ENCODE measurements at regions not wholly inside any gene's neighbourhood (a gene's known extent, or its start where the extent isn't known, plus 50 kb on each side); places are given as distances from the start of the nearest gene placed in this dataset.

- Histone ChIP-seq H3K27ac (no peak overlapping the region), H3K36me3 (no peaks in the 10 kb centered on the region), H3K9me3 (ENCODE audit: low read depth) (no peaks in the 10 kb centered on the region), H3K4me1 (ENCODE audit: low read depth) (peaks cover 16% of the 10 kb centered on the region), H3K4me3 (no peak overlapping the region), H3K27me3 (no peaks in the 10 kb centered on the region)
- peak in 1 of 2 donors; percentile 29 for DNase-seq (ENCODE audit: low read depth in 1 of 2, low spot score in 1 of 2)
- TF ChIP-seq, protein P1, sequence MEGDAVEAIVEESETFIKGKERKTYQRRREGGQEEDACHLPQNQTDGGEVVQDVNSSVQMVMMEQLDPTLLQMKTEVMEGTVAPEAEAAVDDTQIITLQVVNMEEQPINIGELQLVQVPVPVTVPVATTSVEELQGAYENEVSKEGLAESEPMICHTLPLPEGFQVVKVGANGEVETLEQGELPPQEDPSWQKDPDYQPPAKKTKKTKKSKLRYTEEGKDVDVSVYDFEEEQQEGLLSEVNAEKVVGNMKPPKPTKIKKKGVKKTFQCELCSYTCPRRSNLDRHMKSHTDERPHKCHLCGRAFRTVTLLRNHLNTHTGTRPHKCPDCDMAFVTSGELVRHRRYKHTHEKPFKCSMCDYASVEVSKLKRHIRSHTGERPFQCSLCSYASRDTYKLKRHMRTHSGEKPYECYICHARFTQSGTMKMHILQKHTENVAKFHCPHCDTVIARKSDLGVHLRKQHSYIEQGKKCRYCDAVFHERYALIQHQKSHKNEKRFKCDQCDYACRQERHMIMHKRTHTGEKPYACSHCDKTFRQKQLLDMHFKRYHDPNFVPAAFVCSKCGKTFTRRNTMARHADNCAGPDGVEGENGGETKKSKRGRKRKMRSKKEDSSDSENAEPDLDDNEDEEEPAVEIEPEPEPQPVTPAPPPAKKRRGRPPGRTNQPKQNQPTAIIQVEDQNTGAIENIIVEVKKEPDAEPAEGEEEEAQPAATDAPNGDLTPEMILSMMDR (IDR thresholded peaks at IDR 0.05; ENCODE audit: low read depth, low read length): no peak
Measured at GRCh38 chr5:173670791-173671120, 54.3 kb upstream of the BOD1 start.

DNA sequence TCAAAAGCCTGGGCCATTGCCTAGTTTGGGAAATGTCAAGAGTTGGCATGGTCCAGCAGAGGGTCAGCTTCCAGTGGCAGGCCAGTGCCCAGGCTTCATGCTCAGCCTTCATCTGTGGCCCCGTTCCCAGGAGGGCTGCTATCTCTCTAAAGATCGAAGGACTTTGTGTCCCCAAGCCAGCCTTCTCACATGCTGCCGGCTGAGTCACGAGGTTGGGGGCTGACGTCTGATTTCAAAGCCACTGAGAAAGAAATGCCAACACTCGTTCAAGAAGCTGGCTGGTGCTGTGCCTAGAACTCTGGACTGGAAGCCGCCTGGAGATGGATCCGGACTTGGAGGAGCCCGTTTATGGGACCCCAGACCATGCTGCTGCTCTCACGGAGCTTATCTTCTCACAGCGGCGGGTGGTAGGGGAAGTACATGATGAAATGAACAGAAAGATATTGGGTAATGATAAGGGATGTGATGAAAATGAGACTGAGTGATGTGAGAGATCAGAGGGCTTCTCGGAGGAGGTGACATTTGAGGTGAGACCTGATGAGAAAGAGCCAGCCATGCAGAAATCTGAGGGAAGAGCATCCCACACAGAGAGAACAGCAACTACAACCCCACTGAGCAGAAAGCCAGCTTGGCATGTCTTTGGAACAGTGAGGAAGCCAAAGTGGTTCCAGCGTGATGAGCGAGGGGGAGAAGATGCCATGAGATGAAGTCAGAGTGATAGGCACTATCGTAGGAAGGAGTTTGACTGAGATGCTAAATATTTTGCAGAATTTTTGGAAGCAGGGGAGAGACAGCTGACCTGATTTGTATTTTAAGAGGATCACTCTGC, 54.9 kb upstream of the BOD1 start:
- no peaks in the 10 kb centered on the region for H3K9me3 ChIP-seq (ENCODE audit: low read depth)
- H3K36me3 ChIP-seq: no peaks in the 10 kb centered on the region
- no peak overlapping the region for H3K27ac ChIP-seq
- TF ChIP-seq, protein P1 (IDR thresholded peaks at IDR 0.05; ENCODE audit: low read depth, low read length): no peak
- peak in 1 of 2 donors; percentile 56 for DNase-seq (ENCODE audit: low read depth in 1 of 2, low spot score in 1 of 2)
- peaks cover 16% of the 10 kb centered on the region for H3K4me1 ChIP-seq (ENCODE audit: low read depth)
- no peak overlapping the region for H3K4me3 ChIP-seq
- H3K27me3 ChIP-seq: no peaks in the 10 kb centered on the region

DNA sequence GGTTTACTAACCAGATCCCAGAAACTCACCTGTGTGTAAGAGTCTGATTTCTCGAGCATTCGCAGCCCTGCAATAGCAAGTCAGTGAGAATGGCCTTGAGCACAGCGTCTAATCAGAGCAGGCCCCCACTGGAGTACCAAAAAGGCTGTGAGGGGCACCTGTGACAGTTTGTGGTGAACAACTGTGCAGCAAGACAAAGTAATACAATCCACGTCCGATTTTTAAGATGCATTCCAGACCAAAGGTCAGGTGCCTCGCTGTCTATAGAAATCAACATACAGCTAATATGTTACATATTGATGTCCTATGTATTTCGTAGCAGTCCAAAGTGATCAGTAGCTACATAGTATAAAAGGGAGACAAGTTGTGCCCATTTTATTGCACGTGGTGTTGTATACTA, 55.7 kb upstream of the BOD1 start:
- H3K9me3 ChIP-seq (ENCODE audit: low read depth): no peaks in the 10 kb centered on the region
- H3K4me3 ChIP-seq: no peak overlapping the region
- H3K4me1 ChIP-seq (ENCODE audit: low read depth): peaks cover 16% of the 10 kb centered on the region
- no peaks in the 10 kb centered on the region for H3K27me3 ChIP-seq
- TF ChIP-seq, protein P1 (IDR thresholded peaks at IDR 0.05; ENCODE audit: low read depth, low read length): no peak
- H3K36me3 ChIP-seq: no peaks in the 10 kb centered on the region
- no peak overlapping the region for H3K27ac ChIP-seq
- DNase-seq (ENCODE audit: low read depth in 1 of 2, low spot score in 1 of 2): no peak

DNA sequence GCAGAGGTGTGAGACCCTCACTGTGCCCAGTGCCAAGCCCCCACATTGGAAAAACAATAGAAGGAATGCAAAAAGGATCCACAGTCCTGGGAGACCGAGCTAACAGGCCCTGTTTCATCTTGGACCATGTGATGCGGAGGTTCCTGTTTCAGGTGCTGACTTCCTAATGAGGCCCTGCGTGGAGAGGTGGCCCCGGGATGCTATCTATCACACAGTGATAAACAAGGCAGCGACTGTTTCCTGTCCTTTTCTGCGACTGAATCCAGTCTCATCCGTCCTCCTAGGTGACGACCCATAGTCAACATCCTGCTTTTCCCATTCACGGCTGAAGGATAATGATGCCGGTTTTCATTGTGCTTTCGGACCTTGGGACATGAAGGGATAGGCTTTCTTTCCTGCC, 56.4 kb upstream of the BOD1 start:
- peaks cover 16% of the 10 kb centered on the region for H3K4me1 ChIP-seq (ENCODE audit: low read depth)
- no peak for DNase-seq (ENCODE audit: low read depth in 1 of 2, low spot score in 1 of 2)
- TF ChIP-seq, protein P1 (IDR thresholded peaks at IDR 0.05; ENCODE audit: low read depth, low read length): no peak
- no peaks in the 10 kb centered on the region for H3K36me3 ChIP-seq
- H3K9me3 ChIP-seq (ENCODE audit: low read depth): no peaks in the 10 kb centered on the region
- H3K4me3 ChIP-seq: no peak overlapping the region
- H3K27me3 ChIP-seq: no peaks in the 10 kb centered on the region
- H3K27ac ChIP-seq: no peak overlapping the region

- TF ChIP-seq, protein P1 (IDR thresholded peaks at IDR 0.05; ENCODE audit: low read depth, low read length): no peak
- peak overlapping the region; percentile 41 for H3K27ac ChIP-seq
Measured at GRCh38 chr5:173673295-173674101, 57.0 kb upstream of the BOD1 start.

More at GRCh38 chr5:173673295-173674101, 57.0 kb upstream of the BOD1 start:
- Histone ChIP-seq H3K36me3 (no peaks in the 10 kb centered on the region), H3K4me1 (ENCODE audit: low read depth) (peaks cover 16% of the 10 kb centered on the region), H3K4me3 (no peak overlapping the region), H3K9me3 (ENCODE audit: low read depth) (no peaks in the 10 kb centered on the region), H3K27me3 (no peaks in the 10 kb centered on the region)
- no peak for DNase-seq (ENCODE audit: low read depth in 1 of 2, low spot score in 1 of 2)

Measured in cardiac muscle cell (in vitro differentiated cells and primary cell).